ENCODE measurements at regions not wholly inside any gene's neighbourhood (a gene's known extent, or its start where the extent isn't known, plus 50 kb on each side); places are given as distances from the start of the nearest gene placed in this dataset.

DNA sequence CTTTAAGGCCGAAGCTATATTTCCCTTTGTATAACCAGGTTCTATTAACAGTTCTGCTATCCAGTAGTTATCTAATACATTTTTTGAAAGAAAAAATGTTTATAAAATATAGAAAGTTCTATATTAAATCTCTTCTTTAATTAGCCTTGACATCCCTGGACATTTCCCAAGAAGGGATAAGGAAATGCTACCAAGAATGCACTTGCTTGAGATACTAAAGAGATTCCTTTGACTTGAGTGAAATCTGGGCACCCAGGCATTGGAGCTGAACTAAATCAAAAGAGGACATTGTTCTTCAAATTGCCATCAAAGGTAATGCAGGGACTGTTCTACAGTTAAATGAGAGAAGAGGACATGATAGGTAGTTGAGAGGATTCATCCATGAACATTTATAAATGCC lies 535.9 kb upstream of the FAT3 start:
- TF ChIP-seq, protein P1, sequence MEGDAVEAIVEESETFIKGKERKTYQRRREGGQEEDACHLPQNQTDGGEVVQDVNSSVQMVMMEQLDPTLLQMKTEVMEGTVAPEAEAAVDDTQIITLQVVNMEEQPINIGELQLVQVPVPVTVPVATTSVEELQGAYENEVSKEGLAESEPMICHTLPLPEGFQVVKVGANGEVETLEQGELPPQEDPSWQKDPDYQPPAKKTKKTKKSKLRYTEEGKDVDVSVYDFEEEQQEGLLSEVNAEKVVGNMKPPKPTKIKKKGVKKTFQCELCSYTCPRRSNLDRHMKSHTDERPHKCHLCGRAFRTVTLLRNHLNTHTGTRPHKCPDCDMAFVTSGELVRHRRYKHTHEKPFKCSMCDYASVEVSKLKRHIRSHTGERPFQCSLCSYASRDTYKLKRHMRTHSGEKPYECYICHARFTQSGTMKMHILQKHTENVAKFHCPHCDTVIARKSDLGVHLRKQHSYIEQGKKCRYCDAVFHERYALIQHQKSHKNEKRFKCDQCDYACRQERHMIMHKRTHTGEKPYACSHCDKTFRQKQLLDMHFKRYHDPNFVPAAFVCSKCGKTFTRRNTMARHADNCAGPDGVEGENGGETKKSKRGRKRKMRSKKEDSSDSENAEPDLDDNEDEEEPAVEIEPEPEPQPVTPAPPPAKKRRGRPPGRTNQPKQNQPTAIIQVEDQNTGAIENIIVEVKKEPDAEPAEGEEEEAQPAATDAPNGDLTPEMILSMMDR (IDR thresholded peaks at IDR 0.05; ENCODE audit: low read depth, low read length, poor library complexity, severe bottlenecking), result no peak
- no peak for TF ChIP-seq EZH2phosphoT487 (IDR thresholded peaks at IDR 0.05; ENCODE audit: borderline replicate concordance, low read length)

Measured in DOHH2 (cell line).